ENCODE measurements at regions not wholly inside any gene's neighbourhood (a gene's known extent, or its start where the extent isn't known, plus 50 kb on each side); places are given as distances from the start of the nearest gene placed in this dataset.

DNA sequence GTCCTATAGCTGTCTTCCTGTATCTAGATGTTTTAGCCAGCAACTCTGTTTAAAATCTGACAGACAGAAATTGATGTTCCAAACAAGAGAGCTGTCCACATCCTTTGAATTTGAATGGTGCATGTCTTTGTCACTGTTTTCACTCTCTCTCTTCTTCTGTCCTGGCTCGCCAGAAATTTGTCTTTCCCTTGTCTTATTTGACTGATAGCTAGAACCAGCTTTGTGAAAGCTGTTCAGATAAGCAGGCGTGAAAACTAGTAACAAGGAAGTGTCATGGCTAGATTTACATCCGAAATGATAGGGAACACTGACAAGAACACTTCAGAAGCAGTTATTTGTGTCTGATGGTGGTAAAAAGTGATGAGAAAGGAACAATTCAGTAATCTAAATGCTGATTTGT, 354.9 kb upstream of the SLITRK1 start:
- Mint-ChIP-seq H3K27ac (no peak overlapping the region), H3K9me3 (no peaks in the 10 kb centered on the region), H3K36me3 (no peaks in the 10 kb centered on the region), H3K4me3 (no peak overlapping the region), H3K4me1 (ENCODE audit: low read depth in 2 of 2) (peaks cover 0 to 3% of the 10 kb centered on the region in 2 donors), H3K27me3 (no peaks in the 10 kb centered on the region)
- no peak for DNase-seq (ENCODE audit: low spot score)
- no peak for ATAC-seq

DNA sequence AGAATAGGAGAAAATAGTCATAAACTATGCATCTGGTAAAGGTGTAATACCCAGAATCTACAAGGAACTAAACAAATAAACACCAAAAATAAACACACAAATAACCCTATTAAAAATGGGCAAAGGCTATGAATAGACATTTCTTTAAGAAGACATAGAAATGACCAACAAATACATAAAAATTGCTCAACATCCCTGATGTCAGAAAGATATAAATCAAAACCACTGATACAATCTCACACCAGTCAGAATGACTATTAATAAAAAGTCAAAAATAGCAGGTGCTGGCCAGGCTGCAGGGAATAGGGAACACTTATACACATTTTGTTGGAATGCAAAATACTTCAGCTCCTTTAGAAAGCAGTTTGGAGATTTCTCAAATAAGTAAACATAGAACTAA, 352.1 kb upstream of the SLITRK1 start:
- H3K4me3 Mint-ChIP-seq, result no peak overlapping the region
- H3K36me3 Mint-ChIP-seq, result no peaks in the 10 kb centered on the region
- H3K27me3 Mint-ChIP-seq, result peaks cover 0 to 4% of the 10 kb centered on the region in 2 donors
- H3K27ac Mint-ChIP-seq, result no peak overlapping the region
- DNase-seq (ENCODE audit: low spot score) (no peak), ATAC-seq (no peak)
- H3K9me3 Mint-ChIP-seq, result no peaks in the 10 kb centered on the region
- peaks cover 0 to 3% of the 10 kb centered on the region in 2 donors for H3K4me1 Mint-ChIP-seq (ENCODE audit: low read depth in 2 of 2)

DNA sequence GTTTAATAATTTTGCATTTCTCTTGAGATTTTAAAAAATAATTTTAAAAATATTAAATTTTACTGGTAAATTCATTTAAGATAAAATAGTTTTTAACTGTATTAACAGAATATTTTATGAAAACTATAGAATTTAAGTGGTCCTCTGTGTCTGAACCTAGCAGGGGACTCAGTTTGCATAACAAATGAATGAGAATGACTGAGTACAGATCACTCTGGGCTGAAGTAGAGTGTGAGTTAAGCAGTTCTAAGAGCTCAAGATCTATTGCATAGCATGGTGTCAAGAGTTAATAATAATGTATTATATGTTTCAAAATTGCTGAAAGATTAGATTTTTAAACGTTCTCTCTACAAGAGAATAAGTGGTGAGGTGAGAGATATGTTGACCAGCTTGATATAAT, 348.3 kb upstream of the SLITRK1 start:
- Mint-ChIP-seq H3K9me3 (no peaks in the 10 kb centered on the region), H3K27ac (no peak overlapping the region), H3K36me3 (no peaks in the 10 kb centered on the region), H3K4me3 (no peak overlapping the region), H3K27me3 (peaks cover 0 to 13% of the 10 kb centered on the region in 2 donors), H3K4me1 (ENCODE audit: low read depth in 2 of 2) (no peaks in the 10 kb centered on the region)
- DNase-seq (ENCODE audit: low spot score) (no peak), ATAC-seq (no peak)

DNA sequence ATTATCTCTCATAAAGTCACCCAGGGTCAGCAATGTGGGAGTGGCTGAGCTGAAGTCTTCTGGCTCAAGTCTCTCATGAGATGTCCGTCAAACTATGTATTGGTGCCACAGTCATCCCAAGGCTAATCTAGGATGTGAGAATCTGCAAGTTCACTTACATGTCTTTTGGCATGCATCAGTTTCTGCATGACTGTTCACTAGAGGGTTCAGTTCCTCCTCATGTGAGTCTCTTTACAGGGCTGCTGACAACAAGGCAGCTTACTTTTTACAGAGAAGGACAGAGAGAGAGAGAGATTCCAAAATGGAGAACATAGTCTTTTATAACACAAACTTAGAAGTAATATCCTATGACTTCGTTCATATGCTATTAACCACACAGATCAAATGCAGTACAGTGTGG, 328.8 kb upstream of the SLITRK1 start:
- H3K36me3 Mint-ChIP-seq, result no peaks in the 10 kb centered on the region
- no peak for DNase-seq (ENCODE audit: low spot score)
- H3K27ac Mint-ChIP-seq, result no peak overlapping the region
- H3K4me1 Mint-ChIP-seq (ENCODE audit: low read depth in 2 of 2), result no peaks in the 10 kb centered on the region
- peaks cover 0 to 14% of the 10 kb centered on the region in 2 donors for H3K27me3 Mint-ChIP-seq
- H3K4me3 Mint-ChIP-seq, result no peak overlapping the region
- no peaks in the 10 kb centered on the region for H3K9me3 Mint-ChIP-seq
- no peak for ATAC-seq

DNA sequence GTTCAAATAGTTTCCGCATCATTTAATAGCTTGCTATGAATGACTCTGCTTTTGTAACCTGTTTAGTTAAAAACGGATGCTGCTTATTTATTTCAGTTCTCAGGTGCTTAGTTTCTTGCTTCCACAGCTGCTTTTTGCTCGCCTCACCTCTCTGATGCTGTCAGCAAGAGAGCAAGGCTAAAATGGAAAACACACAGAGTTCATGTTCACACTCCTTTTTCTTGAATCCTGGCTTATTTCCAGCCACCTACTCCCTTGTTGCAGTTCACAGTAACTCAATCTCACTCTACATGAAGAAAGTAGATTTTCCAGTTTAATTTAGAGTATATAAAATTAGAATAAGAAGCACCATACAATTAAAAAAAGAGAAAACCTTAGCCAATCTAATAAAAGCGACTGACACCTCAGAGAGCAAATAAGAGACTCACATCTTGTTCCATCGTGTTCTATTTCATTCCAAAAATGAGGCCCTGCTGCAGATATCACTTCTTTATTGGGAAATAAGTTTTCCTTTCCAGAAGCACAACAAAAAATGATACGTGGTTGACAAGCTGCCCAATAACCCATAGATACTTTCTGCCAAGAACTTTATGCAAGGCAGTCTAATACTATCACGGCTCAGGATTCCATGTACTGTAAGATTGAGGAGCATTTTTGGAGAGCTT, 326.1 kb upstream of the SLITRK1 start:
- ATAC-seq (no peak), DNase-seq (ENCODE audit: low spot score) (no peak)
- Mint-ChIP-seq H3K9me3 (no peaks in the 10 kb centered on the region), H3K36me3 (no peaks in the 10 kb centered on the region), H3K4me3 (no peak overlapping the region), H3K27me3 (peaks cover 0 to 14% of the 10 kb centered on the region in 2 donors), H3K27ac (no peak overlapping the region), H3K4me1 (ENCODE audit: low read depth in 2 of 2) (no peaks in the 10 kb centered on the region)

DNA sequence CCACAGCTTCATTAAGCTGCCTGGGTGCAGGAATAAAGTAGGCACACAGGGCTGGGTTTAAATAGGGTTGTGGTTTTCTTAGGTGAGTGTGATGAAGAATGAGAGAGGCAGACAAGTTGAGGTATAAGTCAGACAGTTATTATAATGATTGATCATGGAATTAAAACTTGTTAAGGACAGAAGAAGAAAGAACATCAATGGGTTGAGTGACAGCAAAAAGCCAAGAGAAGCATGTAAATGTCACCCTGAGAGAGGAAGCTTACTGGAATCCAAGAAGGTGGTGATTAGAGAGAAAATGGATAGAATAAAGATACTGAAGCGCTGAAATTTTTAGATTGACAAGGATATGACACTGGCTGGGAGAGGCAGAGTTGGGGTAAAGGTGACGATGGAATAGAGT, 325.2 kb upstream of the SLITRK1 start:
- ATAC-seq (no peak), DNase-seq (ENCODE audit: low spot score) (no peak)
- no peaks in the 10 kb centered on the region for H3K9me3 Mint-ChIP-seq
- H3K36me3 Mint-ChIP-seq, result no peaks in the 10 kb centered on the region
- no peak overlapping the region for H3K4me3 Mint-ChIP-seq
- H3K27ac Mint-ChIP-seq, result no peak overlapping the region
- H3K4me1 Mint-ChIP-seq (ENCODE audit: low read depth in 2 of 2), result no peaks in the 10 kb centered on the region
- H3K27me3 Mint-ChIP-seq, result peaks cover 0 to 9% of the 10 kb centered on the region in 2 donors

DNA sequence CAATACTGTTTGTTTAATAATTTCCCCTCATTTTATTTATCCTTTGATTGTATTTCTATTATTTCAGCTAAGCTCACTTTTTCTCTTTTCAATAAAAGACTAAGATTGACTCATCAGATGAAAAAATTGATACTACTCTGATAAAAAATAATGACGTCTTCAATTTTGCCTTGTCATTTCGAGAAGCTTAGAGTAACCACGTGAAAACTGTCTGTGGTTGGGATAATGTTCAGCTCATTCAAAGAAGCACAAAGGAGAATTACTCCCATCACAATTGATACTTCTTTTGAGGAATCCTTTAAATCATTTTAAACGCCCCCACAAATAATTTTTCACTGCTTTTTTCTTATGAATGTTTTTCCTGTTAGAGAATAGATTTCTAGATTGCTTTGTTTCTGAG, 318.7 kb upstream of the SLITRK1 start:
- H3K27me3 Mint-ChIP-seq, result peaks cover 0 to 7% of the 10 kb centered on the region in 2 donors
- H3K4me3 Mint-ChIP-seq, result no peak overlapping the region
- ATAC-seq (peak in 1 of 2 donors; percentile 56), DNase-seq (ENCODE audit: low spot score) (no peak)
- H3K4me1 Mint-ChIP-seq (ENCODE audit: low read depth in 2 of 2), result no peaks in the 10 kb centered on the region
- no peaks in the 10 kb centered on the region for H3K9me3 Mint-ChIP-seq
- H3K27ac Mint-ChIP-seq, result no peak overlapping the region
- peaks cover 5% of the 10 kb centered on the region for H3K36me3 Mint-ChIP-seq

DNA sequence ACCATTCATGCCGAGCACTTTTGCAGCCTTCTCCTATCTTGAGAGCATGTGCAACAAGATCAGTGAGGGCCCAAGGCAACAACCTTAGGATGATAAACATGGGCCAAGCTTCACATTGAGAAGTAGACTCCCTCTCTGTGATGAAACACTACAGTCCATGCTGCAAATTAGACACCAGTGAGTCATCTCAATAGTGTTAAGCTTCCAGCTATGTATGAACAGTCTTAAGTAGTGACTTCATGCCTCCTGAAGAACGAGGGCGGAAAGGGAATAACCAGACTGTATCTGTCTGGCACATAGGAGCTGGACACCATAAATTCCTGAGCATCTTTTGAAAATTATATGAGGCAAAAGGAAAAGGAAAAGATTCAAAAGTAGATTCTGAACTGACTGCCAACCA, 309.9 kb upstream of the SLITRK1 start:
- H3K27ac Mint-ChIP-seq, result no peak overlapping the region
- no peak for DNase-seq (ENCODE audit: low spot score)
- H3K4me1 Mint-ChIP-seq (ENCODE audit: low read depth in 2 of 2), result no peaks in the 10 kb centered on the region
- H3K27me3 Mint-ChIP-seq, result no peaks in the 10 kb centered on the region
- no peak overlapping the region for H3K4me3 Mint-ChIP-seq
- peaks cover 6% of the 10 kb centered on the region for H3K9me3 Mint-ChIP-seq
- ATAC-seq, result no peak
- H3K36me3 Mint-ChIP-seq, result peaks cover 3% of the 10 kb centered on the region

DNA sequence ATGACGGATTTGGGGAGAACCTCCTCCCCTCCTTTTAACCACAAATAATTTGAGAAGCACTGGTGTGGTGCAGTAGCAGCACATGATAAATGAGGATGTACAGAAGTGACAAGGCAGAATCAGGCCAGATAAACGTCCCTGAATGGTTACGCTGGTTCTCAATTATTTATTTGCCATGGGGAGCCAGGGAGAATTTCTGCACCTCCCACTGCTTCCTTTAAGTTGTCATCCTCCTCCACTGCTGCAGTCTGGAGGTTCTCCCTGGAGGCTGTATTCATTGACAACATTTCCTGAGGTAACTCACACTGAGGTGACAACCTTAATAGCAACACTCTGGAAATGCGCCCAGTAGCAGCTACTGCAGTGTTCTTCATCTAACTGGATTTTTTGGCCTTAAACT, 308.9 kb upstream of the SLITRK1 start:
- Mint-ChIP-seq H3K4me3 (no peak overlapping the region), H3K4me1 (ENCODE audit: low read depth in 2 of 2) (no peaks in the 10 kb centered on the region), H3K27ac (no peak overlapping the region), H3K9me3 (peaks cover 6% of the 10 kb centered on the region), H3K36me3 (no peaks in the 10 kb centered on the region), H3K27me3 (no peaks in the 10 kb centered on the region)
- ATAC-seq (no peak), DNase-seq (ENCODE audit: low spot score) (no peak)

DNA sequence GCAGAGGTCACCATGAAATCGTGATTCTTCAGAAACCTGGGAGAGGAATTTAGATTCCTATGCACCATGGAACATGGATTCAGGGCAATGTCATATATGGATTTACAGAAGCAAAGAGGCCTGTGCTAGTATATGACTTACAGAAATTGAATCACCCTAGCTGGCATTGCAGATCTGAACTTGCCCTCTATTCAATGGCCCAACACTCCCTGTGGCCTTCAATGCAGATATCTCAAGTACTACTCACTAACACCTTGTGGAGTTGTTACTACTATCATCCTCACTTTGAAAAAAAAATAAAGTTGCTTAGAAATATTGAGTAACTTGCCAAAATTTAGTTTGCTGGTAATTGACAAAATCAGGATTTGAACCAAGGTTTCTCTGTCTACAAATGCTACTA, 305.4 kb upstream of the SLITRK1 start:
- no peak for ATAC-seq
- Mint-ChIP-seq H3K36me3 (no peaks in the 10 kb centered on the region), H3K4me1 (ENCODE audit: low read depth in 2 of 2) (no peaks in the 10 kb centered on the region)

DNA sequence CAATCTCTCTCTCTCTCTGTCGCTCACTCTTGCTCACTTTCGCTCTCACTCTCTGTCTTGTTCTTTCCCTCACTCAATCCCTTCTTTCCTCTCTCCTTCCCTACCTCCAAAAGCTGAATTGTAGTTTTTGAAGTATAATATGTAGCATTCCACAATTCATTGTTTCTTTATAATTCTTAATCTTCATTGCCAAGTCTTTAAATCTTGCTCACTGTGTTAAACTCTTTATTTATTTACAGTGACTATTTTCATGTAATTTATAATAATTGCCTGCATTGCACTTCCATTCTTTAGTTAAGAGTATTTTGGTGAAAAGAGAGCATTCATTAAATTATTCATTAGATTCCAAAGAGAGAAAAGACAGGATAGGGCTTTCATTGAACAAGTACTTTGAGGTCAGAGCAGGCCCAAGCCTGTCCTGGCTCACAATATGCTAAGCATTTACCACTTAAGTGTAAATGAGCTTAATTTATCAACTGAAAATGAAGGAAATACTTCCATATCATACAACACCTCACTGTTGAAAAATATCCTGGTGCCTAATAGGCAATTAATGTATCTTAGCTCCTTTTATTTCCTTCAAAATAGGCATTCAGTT, 257.4 kb upstream of the SLITRK1 start:
- H3K4me3 Mint-ChIP-seq, result no peak overlapping the region
- no peaks in the 10 kb centered on the region for H3K27me3 Mint-ChIP-seq
- ATAC-seq (no peak), DNase-seq (ENCODE audit: low spot score) (no peak)
- peak overlapping the region; percentile 34 to 42 for H3K27ac Mint-ChIP-seq
- H3K9me3 Mint-ChIP-seq, result no peaks in the 10 kb centered on the region
- H3K36me3 Mint-ChIP-seq, result no peaks in the 10 kb centered on the region
- peaks cover 15 to 27% of the 10 kb centered on the region in 2 donors for H3K4me1 Mint-ChIP-seq (ENCODE audit: low read depth in 2 of 2)

More for the DNA sequence above, 305.4 kb upstream of the SLITRK1 start:
- no peak overlapping the region for H3K27ac Mint-ChIP-seq
- H3K9me3 Mint-ChIP-seq, result no peaks in the 10 kb centered on the region
- no peaks in the 10 kb centered on the region for H3K27me3 Mint-ChIP-seq
- DNase-seq (ENCODE audit: low spot score), result no peak
- no peak overlapping the region for H3K4me3 Mint-ChIP-seq

DNA sequence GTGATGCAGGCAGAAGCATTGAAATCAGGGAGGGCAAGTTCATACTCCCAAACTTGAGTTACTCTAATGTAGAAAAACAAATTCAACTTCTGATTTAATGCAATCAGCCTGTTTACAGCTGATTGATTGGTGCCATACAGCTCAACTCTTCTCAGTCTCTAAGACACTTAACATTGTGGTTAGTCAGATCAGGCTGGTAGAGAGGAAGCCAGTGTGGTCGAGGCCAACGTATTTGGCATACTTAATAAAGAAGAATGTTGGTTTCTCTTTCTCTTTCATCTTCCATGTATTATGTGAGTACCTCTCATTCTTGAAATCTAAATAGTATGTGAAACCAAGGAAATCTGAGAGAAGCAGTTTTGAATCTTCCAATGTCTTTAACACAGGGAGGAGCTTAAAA, 255.0 kb upstream of the SLITRK1 start:
- no peaks in the 10 kb centered on the region for H3K27me3 Mint-ChIP-seq
- ATAC-seq (peak; percentile 98 to 99), DNase-seq (ENCODE audit: low spot score) (peak; percentile 82)
- H3K4me1 Mint-ChIP-seq (ENCODE audit: low read depth in 2 of 2), result peaks cover 15 to 27% of the 10 kb centered on the region in 2 donors
- peak overlapping the region; percentile 78 to 90 for H3K27ac Mint-ChIP-seq
- H3K4me3 Mint-ChIP-seq, result peak overlapping the region; percentile 76
- no peaks in the 10 kb centered on the region for H3K36me3 Mint-ChIP-seq
- no peaks in the 10 kb centered on the region for H3K9me3 Mint-ChIP-seq

DNA sequence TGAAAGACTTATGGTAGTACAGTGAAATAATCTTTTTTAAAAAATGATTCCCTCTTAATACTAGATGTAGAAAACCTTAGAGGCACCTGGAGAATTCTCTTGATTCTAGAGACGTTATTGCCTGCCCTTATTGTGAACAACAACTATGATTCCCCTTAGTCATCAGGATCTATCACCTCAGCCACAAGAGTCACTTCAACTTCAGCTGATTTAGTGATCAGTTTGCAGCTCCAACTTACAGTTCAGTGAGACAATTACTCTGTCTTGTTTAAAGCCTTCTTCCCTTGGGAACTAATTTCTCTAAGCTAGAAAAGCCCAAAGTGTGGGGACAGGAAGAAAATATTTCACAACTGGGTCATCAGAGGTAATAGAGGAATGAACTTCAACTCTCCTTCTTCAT, 254.3 kb upstream of the SLITRK1 start:
- Mint-ChIP-seq H3K27ac (peak overlapping the region; percentile 78 to 90), H3K36me3 (no peaks in the 10 kb centered on the region), H3K4me1 (ENCODE audit: low read depth in 2 of 2) (peaks cover 15 to 27% of the 10 kb centered on the region in 2 donors), H3K9me3 (no peaks in the 10 kb centered on the region), H3K27me3 (no peaks in the 10 kb centered on the region), H3K4me3 (peak overlapping the region; percentile 76)
- DNase-seq (ENCODE audit: low spot score) (no peak), ATAC-seq (peak; percentile 74 to 85)

DNA sequence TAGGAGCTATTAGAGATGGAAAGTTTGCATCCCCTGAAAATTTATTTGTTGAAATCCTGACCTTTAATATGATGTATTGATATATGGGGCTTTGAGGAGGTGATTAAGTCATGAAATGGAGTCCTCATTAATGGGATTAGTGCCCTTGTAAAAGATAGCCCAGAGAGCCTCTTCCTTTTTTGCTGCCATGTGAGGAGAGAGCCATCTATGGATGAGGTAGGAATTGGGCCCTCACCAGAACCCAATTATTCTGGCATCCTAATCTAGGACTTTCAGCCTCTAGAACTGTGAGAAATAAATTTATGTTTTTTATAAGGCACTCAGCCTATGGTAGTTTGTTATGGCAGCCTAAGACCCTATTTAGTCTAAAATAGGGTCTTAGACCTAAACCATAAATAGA, 250.2 kb upstream of the SLITRK1 start:
- Mint-ChIP-seq H3K27me3 (no peaks in the 10 kb centered on the region), H3K36me3 (no peaks in the 10 kb centered on the region), H3K4me3 (no peak overlapping the region), H3K4me1 (ENCODE audit: low read depth in 2 of 2) (peaks cover 14 to 19% of the 10 kb centered on the region in 2 donors), H3K27ac (no peak overlapping the region), H3K9me3 (no peaks in the 10 kb centered on the region)
- DNase-seq (ENCODE audit: low spot score) (no peak), ATAC-seq (no peak)

DNA sequence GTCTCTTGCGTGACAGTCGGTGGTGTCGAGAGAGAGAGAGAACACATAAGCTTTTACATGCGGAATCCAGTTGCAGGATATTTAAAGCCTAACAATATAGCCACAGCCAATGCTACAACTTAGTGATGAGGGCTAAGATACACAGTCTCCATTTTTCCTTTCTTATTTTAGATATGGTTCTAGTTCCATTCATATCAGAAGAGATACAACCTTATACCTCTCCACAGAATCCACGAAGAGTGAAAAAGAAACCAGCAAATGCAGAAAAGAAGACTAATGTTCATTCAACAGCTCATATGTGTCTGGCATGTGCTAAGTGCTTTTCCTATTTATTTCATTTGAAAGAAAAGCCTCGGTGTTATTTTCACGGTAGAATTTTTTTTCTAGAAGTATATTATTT, 249.0 kb upstream of the SLITRK1 start:
- no peaks in the 10 kb centered on the region for H3K27me3 Mint-ChIP-seq
- peaks cover 15% of the 10 kb centered on the region in 2 donors for H3K4me1 Mint-ChIP-seq (ENCODE audit: low read depth in 2 of 2)
- H3K4me3 Mint-ChIP-seq, result no peak overlapping the region
- H3K9me3 Mint-ChIP-seq, result no peaks in the 10 kb centered on the region
- DNase-seq (ENCODE audit: low spot score) (no peak), ATAC-seq (peak in 1 of 2 donors; percentile 45)
- H3K27ac Mint-ChIP-seq, result no peak overlapping the region
- no peaks in the 10 kb centered on the region for H3K36me3 Mint-ChIP-seq
